Hematopoietic multipotent progenitor cell treated with erythropoietin and hydrocortisone succinate and interleukin-3 and kit ligand, for 4 days (in vitro differentiated cells): ENCODE measurements at regions not wholly inside any gene's neighbourhood (a gene's known extent, or its start where the extent isn't known, plus 50 kb on each side); places are given as distances from the start of the nearest gene placed in this dataset.
"Not testable (repeated sequence)": the region's sequence is repeated elsewhere in the genome, so short reads cannot be mapped to it uniquely, and the experiment has no call there.

Source experiments
- DNase-seq: peaks from one replicate; pipeline ENCODE4 v3.0.0-alpha.2; 2015

DNA sequence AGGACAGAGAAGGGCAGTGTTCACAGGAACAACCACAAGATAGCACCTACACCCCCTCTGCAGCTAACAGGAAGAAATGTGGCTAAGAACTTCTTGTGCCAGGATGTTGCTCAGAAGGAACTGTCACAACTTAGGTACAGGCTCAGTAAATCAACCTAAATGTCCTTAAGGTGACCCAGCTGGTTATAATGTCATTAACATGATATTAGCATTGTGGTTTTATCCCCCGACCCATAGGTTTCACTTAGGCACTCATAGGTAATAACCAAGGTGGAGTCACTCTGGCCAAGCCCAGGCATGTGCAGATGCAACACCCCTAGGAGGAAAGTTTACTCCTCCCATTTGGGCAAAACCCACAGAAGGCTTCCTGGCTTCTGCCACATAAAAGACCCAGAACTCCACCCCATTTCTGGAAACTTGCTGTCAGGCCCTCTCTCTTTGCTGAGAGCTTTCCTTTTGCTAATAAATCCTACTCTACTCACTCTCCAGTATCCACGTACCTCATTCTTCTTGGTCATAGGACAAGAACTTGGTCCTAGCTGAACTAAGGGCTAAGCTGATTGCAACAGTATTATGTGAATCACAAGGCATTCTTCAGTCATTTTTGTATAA lies 951.3 kb downstream of the SLITRK5 start:
- DNase-seq = peak; percentile 8

- DNase-seq = peak; percentile 44
These were observed 952.0 kb downstream of the SLITRK5 start for GRCh38 chr13:88623150-88623549.

- no peak for DNase-seq
These were observed 955.9 kb downstream of the SLITRK5 start for GRCh38 chr13:88627071-88627470.

- DNase-seq = no peak
These were observed 957.7 kb downstream of the SLITRK5 start for GRCh38 chr13:88628882-88629281.

GRCh38 chr13:88637935-88638334 lies 966.8 kb downstream of the SLITRK5 start:
- no peak for DNase-seq

- no peak for DNase-seq
These were observed 972.1 kb downstream of the SLITRK5 start for GRCh38 chr13:88643233-88643632.

DNA sequence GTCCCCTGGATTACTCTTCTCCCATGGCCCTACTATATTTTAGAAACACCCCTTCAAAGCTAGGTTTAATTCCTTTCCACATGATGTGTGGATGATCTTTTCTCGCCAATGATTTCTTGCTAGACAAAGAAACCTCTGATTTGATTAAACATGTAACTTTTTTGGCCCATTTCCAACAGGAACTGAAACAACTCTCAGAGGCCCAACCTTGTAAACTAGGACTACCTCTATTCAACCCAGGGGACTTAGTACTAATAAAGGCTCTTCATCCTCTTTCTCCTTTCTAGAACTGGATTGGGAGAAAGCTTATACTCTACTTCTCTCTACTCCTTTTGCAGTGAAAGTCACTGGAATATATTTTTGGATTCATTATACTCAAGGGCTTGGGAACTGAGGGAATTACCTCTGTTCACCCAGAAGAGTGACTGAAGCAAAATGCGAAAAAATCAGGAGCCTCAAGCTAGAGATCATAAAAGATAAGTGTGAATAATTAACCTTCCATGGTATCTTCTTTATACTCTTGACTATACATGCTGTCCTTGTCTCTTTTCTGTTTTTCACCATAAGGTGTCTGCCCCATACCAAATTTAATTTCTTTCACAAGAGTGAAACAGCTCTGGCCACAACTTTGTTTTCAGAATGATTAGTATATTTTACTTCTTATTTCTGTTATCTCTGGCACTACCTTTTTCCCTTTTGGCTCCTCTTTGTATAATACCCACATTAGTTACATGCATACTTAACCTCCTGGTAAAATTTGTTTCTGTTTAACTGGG lies 977.6 kb downstream of the SLITRK5 start:
- peak; percentile 26 for DNase-seq

DNA sequence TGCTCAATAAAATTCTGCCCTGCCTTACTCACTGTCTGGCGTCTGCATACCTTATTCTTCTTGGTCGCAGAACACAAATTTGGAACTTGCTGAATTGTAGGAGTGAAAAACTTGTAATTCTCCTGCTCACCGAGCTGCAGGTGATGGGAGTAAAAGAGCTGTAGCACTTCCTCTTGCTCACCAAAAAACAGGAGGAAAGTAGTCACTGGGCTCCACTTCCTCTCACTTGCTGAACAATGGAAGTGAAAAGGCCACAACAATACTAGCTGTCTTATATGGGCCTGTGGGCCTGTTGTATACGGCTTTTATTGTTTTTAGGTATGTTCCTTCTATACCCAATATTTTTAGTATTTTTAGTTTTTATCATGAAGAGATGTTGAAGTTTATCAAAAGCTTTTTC lies 978.7 kb downstream of the SLITRK5 start:
- no peak for DNase-seq

GRCh38 chr13:88651531-88651930 lies 980.4 kb downstream of the SLITRK5 start:
- DNase-seq = no peak

- no peak for DNase-seq
These were observed 985.6 kb downstream of the SLITRK5 start for GRCh38 chr13:88656751-88657150.

DNA sequence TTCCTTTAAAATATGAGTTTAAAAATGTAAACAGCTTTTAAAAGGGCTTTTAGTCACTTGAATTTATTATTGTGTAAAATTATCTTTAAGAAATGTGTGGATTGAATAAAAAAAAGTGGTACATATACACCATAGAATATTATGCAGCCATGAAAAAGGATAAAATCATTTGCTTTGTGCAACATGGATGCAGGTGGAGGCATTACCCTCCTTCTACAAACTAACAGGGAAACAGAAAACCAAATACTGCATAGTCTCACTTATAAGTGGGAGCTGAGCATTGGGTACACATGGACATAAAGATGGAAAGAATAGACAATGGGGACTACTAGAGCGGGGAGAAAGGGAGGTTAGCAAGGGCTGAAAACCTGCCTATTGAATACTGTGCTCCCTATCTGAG lies 999.3 kb downstream of the SLITRK5 start:
- no peak for DNase-seq

DNA sequence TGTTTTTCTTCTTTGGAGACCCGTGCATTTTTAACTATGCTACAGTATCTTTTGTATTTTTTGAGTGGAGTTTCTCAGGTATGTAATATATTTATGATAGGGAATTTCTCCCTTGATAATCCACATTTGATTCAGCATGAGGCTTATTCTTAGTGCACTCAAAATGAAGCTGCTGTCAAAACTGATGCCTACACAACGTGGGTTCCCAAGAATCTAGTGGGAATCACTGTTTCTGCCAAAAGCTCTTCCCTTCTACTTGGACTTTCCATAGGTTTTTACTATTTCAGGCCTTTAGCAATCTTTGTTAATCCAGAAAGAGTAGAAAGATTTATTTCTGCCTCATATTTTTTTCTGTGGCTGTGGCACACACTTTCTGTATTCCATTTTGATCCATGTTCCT lies 1003.7 kb downstream of the SLITRK5 start:
- no peak for DNase-seq

DNA sequence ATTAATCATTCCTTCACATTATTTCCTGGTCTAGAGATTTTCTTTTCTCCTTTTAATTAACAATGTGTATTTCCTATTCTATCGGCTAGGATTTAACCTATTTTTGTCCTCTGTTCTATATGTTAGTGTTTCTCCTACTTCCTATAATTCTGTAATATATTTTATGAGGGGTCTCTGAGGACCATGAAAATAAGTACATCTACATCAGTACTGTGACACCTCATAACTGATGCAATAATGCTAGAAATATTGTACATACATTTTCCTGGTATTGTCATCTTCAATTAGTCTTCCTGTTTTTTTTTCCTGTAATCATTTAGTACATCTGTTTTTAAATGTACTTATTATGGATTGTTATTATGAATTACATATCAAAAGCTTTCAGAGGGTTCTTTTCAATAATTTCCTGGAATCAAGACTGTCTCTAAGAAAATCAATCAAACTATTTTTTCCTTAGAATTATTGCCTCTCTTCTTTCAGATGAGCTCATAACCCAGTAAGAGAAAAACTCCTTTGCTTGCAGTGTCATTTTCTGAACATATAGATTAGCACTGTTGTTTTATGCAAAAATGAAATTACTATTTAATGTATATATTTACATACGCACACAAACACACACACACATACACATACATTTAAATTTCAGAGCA lies 1004.3 kb downstream of the SLITRK5 start:
- DNase-seq = no peak

- DNase-seq = no peak
These were observed 1004.8 kb downstream of the SLITRK5 start for GRCh38 chr13:88676016-88676415.

DNA sequence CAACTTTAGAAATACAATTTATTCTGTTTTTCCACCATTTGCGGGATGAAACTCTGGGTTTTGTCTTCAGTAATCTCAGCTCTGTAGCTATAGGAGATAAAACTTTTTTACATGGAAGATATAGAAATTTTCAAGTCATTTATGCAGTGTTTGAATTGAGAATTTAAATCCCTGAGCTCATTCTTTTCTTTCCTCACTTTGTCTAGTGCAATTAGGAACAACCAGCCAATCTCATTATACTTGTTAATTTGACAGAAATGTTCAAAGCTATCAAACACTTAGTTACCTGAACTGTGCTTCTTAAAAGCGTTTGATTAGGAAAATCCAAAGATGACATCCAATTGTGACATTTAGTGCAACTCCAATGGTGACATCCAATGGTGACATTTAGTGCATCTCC lies 1014.3 kb downstream of the SLITRK5 start:
- no peak for DNase-seq

- no peak for DNase-seq
These were observed 1030.4 kb downstream of the SLITRK5 start for GRCh38 chr13:88701551-88701950.

DNA sequence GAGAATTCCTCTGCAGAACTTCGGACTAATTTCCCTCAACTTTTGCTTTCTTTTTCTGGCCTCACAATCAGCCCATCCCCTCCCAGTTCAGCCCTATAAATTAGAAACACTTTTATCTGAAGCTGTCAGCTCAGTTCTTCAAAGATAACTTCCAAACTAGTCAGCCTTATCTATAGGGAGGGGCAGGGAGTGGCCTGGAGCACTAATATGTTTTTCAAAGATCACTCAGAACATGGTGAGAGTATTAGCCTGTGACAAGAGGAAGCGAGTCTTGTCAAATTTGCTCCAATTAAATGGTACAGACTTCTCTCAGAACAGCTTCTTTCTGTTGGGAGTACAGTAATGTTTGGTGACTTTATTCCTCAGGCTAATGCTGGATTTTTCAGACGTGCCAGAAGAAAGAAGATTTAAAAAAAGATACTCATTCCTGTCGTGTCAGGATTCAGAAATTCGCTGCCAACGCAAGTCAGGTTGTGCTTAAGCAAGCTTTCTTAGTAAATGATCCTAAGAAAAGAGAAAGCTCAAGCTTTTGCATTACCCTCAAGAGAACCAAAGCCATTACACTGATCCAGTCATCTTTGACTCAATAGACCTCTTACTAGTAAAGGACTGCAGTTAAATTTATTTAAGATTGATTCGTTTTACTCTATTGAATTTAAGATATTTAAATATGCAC lies 1033.6 kb downstream of the SLITRK5 start:
- peak; percentile 95 for DNase-seq

- DNase-seq = peak; percentile 64
These were observed 1036.5 kb downstream of the SLITRK5 start for GRCh38 chr13:88707646-88708045.

GRCh38 chr13:88717946-88718345 lies 1046.8 kb downstream of the SLITRK5 start:
- no peak for DNase-seq

- DNase-seq = no peak
These were observed 1047.6 kb downstream of the SLITRK5 start for GRCh38 chr13:88718781-88719180.

DNA sequence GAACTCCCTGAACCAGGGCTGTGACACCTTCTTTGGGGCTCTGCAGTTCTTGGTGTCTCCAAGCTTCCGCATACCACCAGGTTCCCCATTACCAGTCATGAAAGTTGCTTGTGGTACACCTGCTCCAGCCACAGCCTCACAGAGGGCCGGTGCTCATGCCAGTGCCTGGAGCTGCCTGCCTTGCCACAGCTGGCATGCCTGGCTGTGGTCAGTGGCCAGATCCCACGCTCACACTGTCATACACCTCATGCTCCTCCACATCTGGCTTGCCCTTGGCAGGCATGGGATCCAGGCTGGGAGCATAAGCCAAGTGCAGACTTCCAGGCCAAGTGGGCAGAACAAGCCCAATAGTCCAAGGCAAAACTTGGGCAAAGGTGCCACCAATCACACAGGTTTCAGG lies 1054.9 kb downstream of the SLITRK5 start:
- DNase-seq = no peak

DNA sequence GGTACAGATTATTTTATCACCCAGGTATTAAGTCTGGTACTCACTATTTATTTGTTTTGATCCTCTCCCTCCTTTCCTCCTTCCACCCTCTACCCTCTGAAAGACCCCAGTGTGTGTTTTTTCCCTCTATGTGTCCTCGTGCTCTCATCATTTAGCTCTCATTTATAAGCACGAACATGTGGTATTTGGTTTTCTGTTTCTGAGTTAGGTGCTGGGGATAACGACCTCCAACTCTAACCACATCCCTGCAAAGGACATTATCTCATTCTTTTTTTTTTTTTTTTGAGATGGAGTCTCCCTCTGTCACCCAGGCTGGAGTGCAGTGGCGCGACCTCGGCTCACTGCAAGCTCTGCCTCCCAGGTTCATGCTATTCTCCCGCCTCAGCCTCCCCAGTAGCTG lies 1056.1 kb downstream of the SLITRK5 start:
- DNase-seq = not testable (repeated sequence)

DNA sequence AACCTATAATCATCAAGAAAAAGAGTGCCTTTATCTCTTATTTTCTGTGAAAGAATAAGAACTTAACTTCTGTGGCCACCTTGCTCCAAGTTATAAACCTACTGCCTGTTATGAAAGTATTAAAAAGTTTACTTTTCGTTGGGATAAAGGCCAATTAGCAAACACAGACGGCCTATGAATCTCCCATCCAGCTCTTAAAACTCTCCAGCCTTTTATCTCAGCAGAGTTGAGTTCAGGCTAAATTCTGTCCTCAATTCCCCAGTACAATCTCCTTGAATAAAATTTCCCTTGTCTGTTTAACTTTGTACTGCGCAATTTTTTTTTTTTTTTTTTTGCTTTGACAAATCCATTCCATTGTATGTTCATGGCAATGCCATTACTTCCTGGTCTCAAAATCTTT lies 1058.4 kb downstream of the SLITRK5 start:
- no peak for DNase-seq

GRCh38 chr13:88736026-88736425 lies 1064.9 kb downstream of the SLITRK5 start:
- no peak for DNase-seq
